Stimulated activated CD8-positive, alpha-beta memory T cell treated with anti-CD3 and anti-CD28 coated beads, Interleukin-15, amount 100 ng/mL, for 4 hours (primary cell): ENCODE measurements at regions not wholly inside any gene's neighbourhood (a gene's known extent, or its start where the extent isn't known, plus 50 kb on each side); places are given as distances from the start of the nearest gene placed in this dataset.

ENCODE experiments used
- DNase-seq, 2 donors: peaks; one replicate each; pipeline ENCODE4 v3.0.0-alpha.2; 2020; ENCODE audit warnings: low read depth in 2 of 2

GRCh38 chr3:30493911-30494311 lies 112.5 kb upstream of the TGFBR2 start:
- no peak for DNase-seq

DNA sequence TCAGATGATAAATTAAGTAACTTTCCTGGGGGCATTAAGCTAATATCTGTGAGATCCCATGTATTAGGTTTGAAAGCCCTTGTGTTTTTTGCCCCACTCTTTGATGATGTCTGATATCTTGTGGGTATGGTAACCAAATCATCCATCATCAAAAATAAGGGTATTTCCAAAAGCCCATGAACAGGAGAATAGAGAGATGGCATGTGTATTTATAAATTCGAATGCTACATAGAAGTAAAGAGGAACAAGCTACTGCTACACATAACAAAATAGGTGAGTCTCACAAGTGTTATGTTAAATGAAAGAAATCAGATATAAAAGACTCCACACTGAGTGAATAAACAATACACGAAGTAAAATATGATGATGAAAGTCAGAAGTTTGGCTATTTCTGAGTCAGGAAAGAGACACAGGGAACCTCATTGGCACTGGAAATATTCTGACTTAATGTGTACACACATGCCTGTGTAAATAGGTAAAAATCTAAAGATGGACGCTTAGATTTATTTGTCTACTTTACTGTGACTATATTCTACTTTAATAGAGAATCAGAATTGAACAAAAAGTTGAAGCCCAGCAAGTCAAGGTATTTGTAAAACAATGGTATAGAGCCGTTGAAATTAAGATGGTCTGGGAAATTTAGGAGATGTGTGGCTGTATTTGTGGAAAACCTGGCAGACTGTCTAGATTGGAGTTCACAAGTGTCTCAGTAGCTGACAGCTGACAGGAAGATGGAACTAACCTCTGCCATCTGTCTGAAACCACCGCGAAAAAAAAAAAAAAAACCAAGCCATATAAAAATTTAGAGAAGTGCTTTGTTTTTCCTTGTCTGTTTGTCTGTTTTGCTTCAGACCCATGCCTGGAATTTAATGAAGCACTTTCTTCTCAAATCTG lies 111.0 kb upstream of the TGFBR2 start:
- no peak for DNase-seq

DNA sequence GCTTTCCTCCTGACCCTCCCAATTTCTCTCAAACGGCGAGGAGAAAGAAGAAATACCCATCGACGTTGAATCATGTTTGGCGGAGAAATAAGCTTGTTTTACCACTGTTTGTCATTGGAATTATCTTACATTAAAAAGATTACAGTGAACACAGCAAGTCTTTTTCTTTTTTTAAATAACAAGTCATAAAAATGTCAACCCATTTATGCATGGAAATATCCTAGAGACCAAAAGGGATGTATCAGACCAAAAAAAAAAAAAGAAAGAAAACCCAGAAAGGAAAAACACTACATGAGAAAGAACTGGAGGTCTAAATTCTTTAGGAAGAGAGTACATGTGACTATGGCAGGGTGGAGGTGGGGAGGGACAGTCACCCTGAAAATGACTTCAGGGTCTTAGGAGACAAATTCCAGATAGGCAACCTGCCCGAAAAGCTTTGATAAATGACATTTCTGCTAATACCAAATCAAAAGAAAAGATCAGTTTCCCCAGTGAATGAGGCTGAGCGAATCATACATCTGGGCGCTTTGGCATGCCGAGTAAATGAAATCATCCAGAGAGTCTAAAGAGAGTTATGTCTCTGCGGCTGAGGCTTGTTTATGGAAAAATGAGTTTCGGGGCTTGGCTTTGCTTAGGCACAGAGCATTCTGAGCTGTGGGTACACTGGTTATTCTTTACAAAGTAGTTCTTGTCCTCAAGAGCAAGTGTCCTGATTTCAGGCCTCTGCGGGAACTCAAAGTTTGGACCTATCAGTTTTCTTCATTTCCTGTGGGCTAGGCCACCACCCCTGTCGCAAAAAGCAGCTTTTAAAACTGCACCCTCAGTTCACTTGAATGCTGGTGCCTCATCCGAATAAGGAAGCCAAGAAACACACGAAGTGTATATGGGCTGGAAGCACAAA lies 110.1 kb upstream of the TGFBR2 start:
- no peak for DNase-seq

DNA sequence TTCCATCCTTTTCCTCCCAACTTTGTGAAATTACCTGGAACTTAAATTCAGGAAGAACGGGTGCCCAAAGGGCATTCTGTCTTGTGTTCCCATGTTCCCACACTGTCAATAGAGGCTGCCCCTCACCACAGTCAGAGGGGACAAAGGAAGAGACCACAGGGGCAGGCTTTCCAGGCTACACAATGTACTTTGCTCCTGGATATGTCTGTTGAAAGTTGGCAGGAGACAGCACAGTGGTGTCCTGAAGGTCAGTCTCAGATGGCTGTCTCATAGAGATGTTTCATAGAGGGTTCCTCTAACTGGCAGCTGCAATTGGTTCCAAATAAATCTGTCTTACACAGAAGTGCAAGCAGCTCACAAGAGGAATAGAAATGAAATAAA lies 107.8 kb upstream of the TGFBR2 start:
- DNase-seq = no peak

GRCh38 chr3:30500666-30501399 lies 105.6 kb upstream of the TGFBR2 start:
- DNase-seq = no peak

GRCh38 chr3:30501526-30501925 lies 104.9 kb upstream of the TGFBR2 start:
- DNase-seq = no peak

GRCh38 chr3:30502051-30502741 lies 104.2 kb upstream of the TGFBR2 start:
- DNase-seq = no peak

GRCh38 chr3:30502742-30503073 lies 103.7 kb upstream of the TGFBR2 start:
- DNase-seq = no peak

GRCh38 chr3:30503446-30503845 lies 103.0 kb upstream of the TGFBR2 start:
- no peak for DNase-seq

DNA sequence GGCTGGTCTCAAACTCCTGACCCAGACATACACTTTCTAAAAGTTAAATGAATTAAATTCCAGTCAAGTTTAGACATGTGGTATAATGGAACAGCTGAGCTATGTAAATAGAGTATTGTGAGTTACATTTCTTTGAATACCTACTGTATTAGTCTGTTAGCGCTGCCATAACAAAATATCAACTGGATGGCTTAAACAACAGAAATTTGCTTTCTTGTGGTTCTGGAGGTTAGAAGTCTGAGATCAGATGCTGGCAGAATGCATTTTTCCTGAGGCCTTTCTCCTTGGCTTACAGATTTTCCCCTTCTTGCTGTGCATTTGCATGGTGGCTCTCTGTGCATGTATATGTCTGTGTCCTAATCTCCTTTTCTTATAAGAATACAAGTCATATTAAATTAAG lies 101.5 kb upstream of the TGFBR2 start:
- no peak for DNase-seq

DNA sequence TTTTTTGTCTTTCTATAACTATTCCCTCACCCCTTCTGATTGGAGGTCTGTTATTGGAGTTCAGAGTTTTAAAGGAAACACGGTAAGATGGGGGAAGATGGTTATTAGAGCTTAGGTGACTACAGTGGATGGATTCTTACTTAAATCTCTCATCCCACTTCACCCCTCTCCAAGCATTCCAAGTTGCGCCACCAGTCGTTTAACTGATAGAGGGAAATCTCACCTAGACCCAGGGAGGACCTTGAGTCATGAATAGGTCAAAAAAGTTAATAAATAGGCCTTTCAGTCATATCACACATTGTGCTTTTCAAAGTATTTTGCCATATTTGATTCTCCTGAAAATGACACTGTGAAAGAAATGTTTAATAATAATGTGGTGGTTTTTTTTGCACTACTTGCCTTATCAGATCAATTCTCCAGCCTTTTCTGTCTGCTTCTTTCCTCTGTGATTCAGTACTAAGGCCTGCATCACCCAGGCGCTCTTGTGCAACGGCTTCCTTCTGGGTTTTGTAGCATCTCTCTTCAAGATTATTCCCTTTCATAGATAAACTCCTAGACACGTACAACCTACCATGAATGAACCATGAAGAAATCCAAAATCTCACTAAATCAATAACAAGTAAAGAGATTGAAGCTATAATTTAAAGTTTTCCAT lies 100.4 kb upstream of the TGFBR2 start:
- DNase-seq = no peak

- no peak for DNase-seq
Observed at GRCh38 chr3:30508339-30508738, 98.1 kb upstream of the TGFBR2 start.

DNA sequence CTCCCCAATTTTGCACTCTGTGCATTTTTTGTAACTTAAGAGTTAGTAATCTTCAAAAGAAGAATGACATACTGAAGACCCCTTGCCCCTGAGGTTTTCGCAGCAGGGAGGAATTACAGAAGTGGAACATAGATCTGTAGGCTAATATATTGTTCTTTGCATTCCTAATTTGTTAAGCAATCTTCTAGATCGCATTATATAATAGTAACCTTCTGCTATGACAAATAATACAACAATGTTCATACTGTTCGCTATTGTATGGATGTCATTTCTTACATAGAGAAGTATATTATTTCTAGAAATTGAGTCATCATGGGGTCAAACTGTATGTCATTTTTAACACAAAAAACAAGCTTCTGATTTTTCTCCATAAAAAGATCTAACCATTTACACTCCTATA lies 95.8 kb upstream of the TGFBR2 start:
- DNase-seq = no peak

DNA sequence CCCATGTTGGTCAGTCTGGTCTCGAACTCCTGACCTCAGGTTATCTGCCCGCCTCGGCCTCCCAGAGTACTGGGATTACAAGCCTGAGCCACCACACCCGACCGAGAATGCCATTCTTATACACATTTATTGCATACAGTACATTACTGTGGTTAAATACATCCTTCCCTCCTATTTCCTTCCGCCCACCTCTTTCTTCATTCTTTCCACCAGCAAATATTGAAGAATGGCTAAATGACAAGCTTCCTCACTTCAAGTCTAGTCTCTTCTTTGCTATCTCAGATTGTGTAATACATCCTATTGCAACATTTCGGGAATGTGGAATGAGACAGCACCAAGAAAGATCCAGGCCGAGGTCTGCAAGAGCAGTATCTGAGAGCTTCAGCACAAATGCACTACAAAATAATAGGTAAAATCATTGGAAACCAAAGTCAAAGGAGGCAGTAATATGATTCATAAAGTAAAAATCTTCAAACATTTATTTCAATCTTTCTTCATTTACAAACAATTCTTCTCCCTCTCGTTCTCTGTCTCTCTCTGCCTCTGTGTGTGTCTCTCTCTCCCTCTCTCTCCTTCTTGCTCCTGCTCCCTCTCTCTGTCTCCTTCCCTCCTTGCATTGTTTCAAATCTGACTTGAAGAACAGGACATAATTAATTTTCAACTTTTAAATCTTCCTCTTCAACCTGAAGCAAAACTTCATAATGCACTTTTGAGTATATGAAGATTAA lies 94.7 kb upstream of the TGFBR2 start:
- DNase-seq = no peak

GRCh38 chr3:30512576-30512975 lies 93.8 kb upstream of the TGFBR2 start:
- no peak for DNase-seq

DNA sequence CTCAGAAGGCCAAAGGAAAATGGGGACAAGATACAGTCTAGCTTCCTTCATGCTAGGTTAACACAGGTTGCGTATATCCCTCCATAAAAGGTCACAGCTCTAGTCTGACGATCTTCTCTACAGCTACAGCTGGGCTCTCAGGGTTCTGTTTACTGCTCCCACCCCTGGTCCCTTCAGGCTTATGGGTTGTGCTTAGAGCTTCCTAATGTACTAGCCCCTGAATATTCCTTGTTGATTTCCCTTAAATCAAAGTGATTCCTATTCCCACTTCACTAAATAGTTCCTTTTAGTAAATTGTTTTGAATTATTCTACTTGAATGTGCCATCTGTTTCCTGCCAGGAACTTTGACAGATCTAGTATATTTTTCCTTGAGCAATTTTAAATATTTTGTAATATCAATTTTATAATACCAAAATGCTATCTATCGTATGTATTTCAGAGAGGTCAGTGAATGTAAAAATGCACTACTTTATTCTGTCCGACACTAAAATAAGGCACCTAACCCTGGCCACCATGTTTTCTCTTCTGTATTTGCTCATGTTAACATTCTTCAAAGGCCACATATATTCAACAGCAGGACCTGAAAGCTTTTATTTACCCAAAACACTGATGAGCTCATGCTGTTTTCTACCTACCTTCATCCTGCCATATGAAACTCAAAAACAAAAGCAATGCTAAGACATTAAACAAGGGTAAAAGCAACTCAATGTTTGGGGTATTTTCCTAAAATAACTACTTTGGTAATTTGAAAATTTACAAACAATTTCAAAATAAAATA lies 92.8 kb upstream of the TGFBR2 start:
- no peak for DNase-seq

- no peak for DNase-seq
Observed at GRCh38 chr3:30516238-30516637, 90.2 kb upstream of the TGFBR2 start.

- DNase-seq = no peak
Observed at GRCh38 chr3:30518181-30518864, 88.1 kb upstream of the TGFBR2 start.

- DNase-seq = no peak
Observed at GRCh38 chr3:30518872-30519271, 87.5 kb upstream of the TGFBR2 start.
